PC-3 (cell line): ENCODE measurements at regions not wholly inside any gene's neighbourhood (a gene's known extent, or its start where the extent isn't known, plus 50 kb on each side); places are given as distances from the start of the nearest gene placed in this dataset.

Experiments used
- EZH2 ChIP-seq: fragments of 300-600 bp; sonication (generic); IDR thresholded peaks from one replicate; pipeline ENCODE4 v1.6.1; 2017; ENCODE audit warnings: antibody characterized with exemption, mild to moderate bottlenecking, low read length; ENCODE audit not compliant: unreplicated experiment
- TF ChIP-seq, protein P1 (sequence below): fragments of 300-600 bp; sonication (generic); conservative IDR thresholded peaks from 2 replicates; pipeline ENCODE4 v1.5.1; 2017; ENCODE audit warnings: antibody characterized with exemption, low read depth, mild to moderate bottlenecking, low read length

DNA sequence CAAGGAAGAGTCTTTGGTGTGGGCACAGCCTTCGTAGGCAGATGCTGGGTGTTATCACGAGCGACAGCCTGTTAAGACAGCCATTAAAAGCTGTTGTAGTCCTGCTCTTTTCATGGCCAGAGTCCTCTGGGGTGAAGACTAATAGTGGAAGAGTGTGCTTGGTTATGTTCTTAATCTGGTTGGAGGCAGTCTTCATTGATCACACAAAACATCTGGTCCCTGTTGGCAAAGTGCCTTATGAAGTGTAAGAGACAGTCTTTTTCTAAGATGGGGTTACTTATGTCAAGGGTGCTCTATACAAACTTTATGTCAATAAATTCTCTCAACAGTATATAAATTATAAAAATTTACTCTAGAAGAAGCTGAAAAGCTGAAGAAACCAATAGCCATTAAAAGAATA lies 280.4 kb downstream of the CAAP1 start:
- no peak for TF ChIP-seq EZH2
- TF ChIP-seq, protein P1, sequence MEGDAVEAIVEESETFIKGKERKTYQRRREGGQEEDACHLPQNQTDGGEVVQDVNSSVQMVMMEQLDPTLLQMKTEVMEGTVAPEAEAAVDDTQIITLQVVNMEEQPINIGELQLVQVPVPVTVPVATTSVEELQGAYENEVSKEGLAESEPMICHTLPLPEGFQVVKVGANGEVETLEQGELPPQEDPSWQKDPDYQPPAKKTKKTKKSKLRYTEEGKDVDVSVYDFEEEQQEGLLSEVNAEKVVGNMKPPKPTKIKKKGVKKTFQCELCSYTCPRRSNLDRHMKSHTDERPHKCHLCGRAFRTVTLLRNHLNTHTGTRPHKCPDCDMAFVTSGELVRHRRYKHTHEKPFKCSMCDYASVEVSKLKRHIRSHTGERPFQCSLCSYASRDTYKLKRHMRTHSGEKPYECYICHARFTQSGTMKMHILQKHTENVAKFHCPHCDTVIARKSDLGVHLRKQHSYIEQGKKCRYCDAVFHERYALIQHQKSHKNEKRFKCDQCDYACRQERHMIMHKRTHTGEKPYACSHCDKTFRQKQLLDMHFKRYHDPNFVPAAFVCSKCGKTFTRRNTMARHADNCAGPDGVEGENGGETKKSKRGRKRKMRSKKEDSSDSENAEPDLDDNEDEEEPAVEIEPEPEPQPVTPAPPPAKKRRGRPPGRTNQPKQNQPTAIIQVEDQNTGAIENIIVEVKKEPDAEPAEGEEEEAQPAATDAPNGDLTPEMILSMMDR, result no peak
